Upper lobe of right lung (tissue), 1 donor: ENCODE measurements at regions not wholly inside any gene's neighbourhood (a gene's known extent, or its start where the extent isn't known, plus 50 kb on each side); places are given as distances from the start of the nearest gene placed in this dataset.

Experiments
- ATAC-seq: fragments of 200-7000 bp; cut with Tn5 transposase; one replicate; pipeline ENCODE4 v1.9.1; 2020; ENCODE audit warnings: mild to moderate bottlenecking, moderate library complexity
- DNase-seq: peaks from one replicate; pipeline ENCODE4 v3.0.0-alpha.2; 2020
- H3K27ac ChIP-seq: fragments of 200-600 bp; one replicate; pipeline ENCODE4 v1.8.0; 2022
- H3K27me3 ChIP-seq: fragments of 200-600 bp; one replicate; pipeline ENCODE4 v1.8.0; 2022; ENCODE audit warnings: mild to moderate bottlenecking
- H3K36me3 ChIP-seq: fragments of 200-600 bp; one replicate; pipeline ENCODE4 v1.8.0; 2022
- H3K4me1 ChIP-seq: fragments of 200-600 bp; one replicate; pipeline ENCODE4 v1.8.0; 2022
- H3K4me3 ChIP-seq: fragments of 200-600 bp; one replicate; pipeline ENCODE4 v1.8.0; 2022; ENCODE audit warnings: mild to moderate bottlenecking
- H3K9me3 ChIP-seq: fragments of 200-600 bp; one replicate; pipeline ENCODE4 v1.8.0; 2022
- CTCF ChIP-seq: fragments of 200-600 bp; IDR thresholded peaks from one replicate; pipeline ENCODE4 v1.8.0; 2022; ENCODE audit warnings: antibody characterized with exemption
- intact Hi-C: fragments of 100-400 bp; cut with DNase I; formaldehyde crosslinking; loops from one replicate; pipeline ENCODE4 v1.11.0; 2022
- donor health status: DM: no; HTN: yes; CAD: no; lungs with severe emphysema.

- Histone ChIP-seq H3K4me1 (peaks cover 6% of the 10 kb centered on the region), H3K27me3 (no peaks in the 10 kb centered on the region), H3K36me3 (no peaks in the 10 kb centered on the region), H3K27ac (no peak overlapping the region), H3K4me3 (no peak overlapping the region), H3K9me3 (no peaks in the 10 kb centered on the region)
- intact Hi-C loops = no loop called here
- ATAC-seq (no peak), DNase-seq (no peak)
- no peak for TF ChIP-seq CTCF
These were observed 319.7 kb downstream of the CYP26B1 start for GRCh38 chr2:71827973-71828372.

- no peak for TF ChIP-seq CTCF
- intact Hi-C loops = no loop called here
- no peak overlapping the region for H3K4me3 ChIP-seq
- H3K27ac ChIP-seq = no peak overlapping the region
- H3K4me1 ChIP-seq = peaks cover 6% of the 10 kb centered on the region
- no peak for ATAC-seq
- H3K9me3 ChIP-seq = no peaks in the 10 kb centered on the region
- no peaks in the 10 kb centered on the region for H3K36me3 ChIP-seq
- DNase-seq = no peak
- no peaks in the 10 kb centered on the region for H3K27me3 ChIP-seq
These were observed 320.1 kb downstream of the CYP26B1 start for GRCh38 chr2:71827524-71827901.

GRCh38 chr2:71826826-71827523, 320.7 kb downstream of the CYP26B1 start:
- TF ChIP-seq CTCF = no peak

GRCh38 chr2:71826299-71826698, 321.4 kb downstream of the CYP26B1 start:
- Histone ChIP-seq H3K36me3 (no peaks in the 10 kb centered on the region), H3K4me3 (no peak overlapping the region), H3K9me3 (no peaks in the 10 kb centered on the region), H3K27ac (no peak overlapping the region), H3K4me1 (peaks cover 6% of the 10 kb centered on the region), H3K27me3 (no peaks in the 10 kb centered on the region)
- ATAC-seq (no peak), DNase-seq (no peak)
- intact Hi-C loops = no loop called here
- TF ChIP-seq CTCF = no peak

More at GRCh38 chr2:71826826-71827523, 320.7 kb downstream of the CYP26B1 start:
- H3K4me1 ChIP-seq = peaks cover 6% of the 10 kb centered on the region
- no peaks in the 10 kb centered on the region for H3K36me3 ChIP-seq
- H3K4me3 ChIP-seq = no peak overlapping the region
- intact Hi-C loops = no loop called here
- no peaks in the 10 kb centered on the region for H3K9me3 ChIP-seq
- no peaks in the 10 kb centered on the region for H3K27me3 ChIP-seq
- DNase-seq (no peak), ATAC-seq (no peak)
- H3K27ac ChIP-seq = no peak overlapping the region

- no peak overlapping the region for H3K4me3 ChIP-seq
- H3K36me3 ChIP-seq = no peaks in the 10 kb centered on the region
- ATAC-seq = no peak
- TF ChIP-seq CTCF = no peak
- H3K9me3 ChIP-seq = no peaks in the 10 kb centered on the region
- intact Hi-C loops = no loop called here
- no peaks in the 10 kb centered on the region for H3K27me3 ChIP-seq
- DNase-seq = no peak
- no peak overlapping the region for H3K27ac ChIP-seq
- H3K4me1 ChIP-seq = peaks cover 6% of the 10 kb centered on the region
These were observed 323.2 kb downstream of the CYP26B1 start for GRCh38 chr2:71824436-71824835.

- Histone ChIP-seq H3K27ac (no peak overlapping the region), H3K4me3 (no peak overlapping the region), H3K9me3 (no peaks in the 10 kb centered on the region), H3K4me1 (peaks cover 6% of the 10 kb centered on the region), H3K36me3 (no peaks in the 10 kb centered on the region), H3K27me3 (no peaks in the 10 kb centered on the region)
- intact Hi-C loops = no loop called here
- no peak for TF ChIP-seq CTCF
- no peak for ATAC-seq
- DNase-seq = no peak
These were observed 324.1 kb downstream of the CYP26B1 start for GRCh38 chr2:71823526-71823925.
